ENCODE measurements at regions not wholly inside any gene's neighbourhood (a gene's known extent, or its start where the extent isn't known, plus 50 kb on each side); places are given as distances from the start of the nearest gene placed in this dataset.

DNA sequence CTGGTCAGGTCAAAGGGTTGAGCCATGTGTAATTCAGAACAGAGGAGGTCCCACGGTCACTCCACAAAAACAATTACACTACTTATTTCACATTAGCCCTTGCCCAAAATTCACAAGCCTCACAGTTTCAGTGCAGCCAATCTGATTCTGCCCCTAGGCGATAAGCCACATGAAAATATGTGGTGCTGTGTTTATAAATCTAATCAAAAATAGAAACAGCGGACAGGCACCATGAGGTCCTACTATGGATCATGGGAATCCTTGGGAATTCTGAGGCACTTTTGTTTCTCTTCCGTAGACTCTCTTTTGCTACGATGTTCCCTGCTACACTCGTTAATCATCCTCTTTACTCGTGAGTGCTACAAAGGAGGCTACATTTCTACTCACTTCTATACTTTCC, 476.1 kb downstream of the TFAP2A start:
- TF ChIP-seq POLR2AphosphoS5 (IDR thresholded peaks at IDR 0.05; ENCODE audit: insufficient read depth, low read depth, low read length) (no peak), GATA2 (IDR thresholded peaks at IDR 0.05; ENCODE audit: insufficient read depth, insufficient read length, low read depth, low read length) (no peak), POLR2A (IDR thresholded peaks at IDR 0.05; ENCODE audit: low read depth, low read length) (no peak), EZH2 (IDR thresholded peaks at IDR 0.05; ENCODE audit: borderline replicate concordance, low read depth, low read length, severe bottlenecking) (no peak), CTCF (IDR thresholded peaks at IDR 0.05; ENCODE audit: extremely low read depth in 1 of 2, insufficient read depth in 1 of 2, low read depth in 1 of 2, low read length in 2 of 2) (no peak), JUN (IDR thresholded peaks at IDR 0.05; ENCODE audit: borderline replicate concordance, insufficient read depth, insufficient read length, low read depth) (no peak), FOS (IDR thresholded peaks at IDR 0.05; ENCODE audit: borderline replicate concordance, insufficient read depth, low read length) (no peak), MYC (IDR thresholded peaks at IDR 0.05; ENCODE audit: low read depth, low read length) (no peak)
- TF ChIP-seq, protein P1, sequence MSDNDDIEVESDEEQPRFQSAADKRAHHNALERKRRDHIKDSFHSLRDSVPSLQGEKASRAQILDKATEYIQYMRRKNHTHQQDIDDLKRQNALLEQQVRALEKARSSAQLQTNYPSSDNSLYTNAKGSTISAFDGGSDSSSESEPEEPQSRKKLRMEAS (IDR thresholded peaks at IDR 0.05; ENCODE audit: insufficient read depth, insufficient read length), result no peak
- Histone ChIP-seq H3K9ac (replicated peaks; ENCODE audit: extremely low read depth, insufficient read depth, low read length) (no peak overlapping the region), H3K4me1 (ENCODE audit: control insufficient read depth, extremely low read depth, insufficient read depth, low read length) (no peaks in the 10 kb centered on the region), H3K9me1 (replicated peaks; ENCODE audit: control insufficient read depth, extremely low read depth, insufficient read depth, low read length) (no peaks in the 10 kb centered on the region), H2AFZ (ENCODE audit: low read depth, low read length) (no peak overlapping the region), H3K27ac (ENCODE audit: insufficient read depth, low read depth, low read length) (no peak overlapping the region), H3K79me2 (ENCODE audit: control insufficient read depth, insufficient read depth, low read length) (no peaks in the 10 kb centered on the region), H3K4me2 (ENCODE audit: insufficient read depth, low read length) (no peak overlapping the region), H3K4me3 (replicated peaks in 1 of 3; ENCODE audit: insufficient read depth in 1 of 3, low read depth in 1 of 3, low read length in 3 of 3) (no peak overlapping the region), H3K9me3 (replicated peaks; ENCODE audit: control insufficient read depth, insufficient read depth, low read length) (peaks cover 2% of the 10 kb centered on the region), H3K27me3 (ENCODE audit: control insufficient read depth in 2 of 2, insufficient read depth in 2 of 2, low read length in 2 of 2) (no peaks in the 10 kb centered on the region), H3K36me3 (ENCODE audit: control insufficient read depth in 2 of 2, extremely low read depth in 1 of 2, insufficient read depth in 2 of 2, low read length in 2 of 2) (no peaks in the 10 kb centered on the region), H4K20me1 (replicated peaks; ENCODE audit: control insufficient read depth, extremely low read depth, insufficient read depth, low read length) (no peaks in the 10 kb centered on the region)
- DNase-seq (ENCODE audit: low read depth, low spot score) (no peak), FAIRE-seq (no peak)
- dilution Hi-C loops (cut with MboI; ENCODE audit: extremely low pct_ligation_motif_present, low sequenced_read_pairs), result no loop called here
- ChIA-PET CTCF (no interaction called here), POLR2A (no interaction called here)
- BruUV-seq (replicated peaks), result no TSS peak
- intact Hi-C loops (cut with micrococcal nuclease), result no loop called here
